Right atrium auricular region (tissue), 2 donors: ENCODE measurements at regions not wholly inside any gene's neighbourhood (a gene's known extent, or its start where the extent isn't known, plus 50 kb on each side); places are given as distances from the start of the nearest gene placed in this dataset.

ENCODE experiments used
- DNase-seq: peaks from one replicate; pipeline ENCODE4 v3.0.0-alpha.2; 2019; ENCODE audit warnings: low spot score
- H3K27ac ChIP-seq, 2 donors: fragments of 200-600 bp; sonication (generic); 1 replicate in 1 of 2; 2 replicates in 1 of 2; pipeline ENCODE4 v1.5.1; 2016 to 2019
- H3K27me3 ChIP-seq, 2 donors: fragments of 200-600 bp; sonication (generic); one replicate each; pipeline versions ENCODE4 v1.5.1 to v1.6.0; 2017 to 2019
- H3K36me3 ChIP-seq: fragments of 200-600 bp; sonication (generic); one replicate; pipeline ENCODE4 v1.5.1; 2016
- H3K4me1 ChIP-seq, 2 donors: fragments of 200-600 bp; sonication (generic); one replicate each; pipeline versions ENCODE4 v1.5.1 to v1.6.0; 2017 to 2019
- H3K4me3 ChIP-seq, 2 donors: fragments of 200-600 bp; sonication (generic); 1 replicate in 1 of 2; 2 replicates in 1 of 2; pipeline ENCODE4 v1.5.1; 2017 to 2019; ENCODE audit warnings: mild to moderate bottlenecking in 1 of 2, moderate library complexity in 1 of 2
- H3K9me3 ChIP-seq, 2 donors: fragments of 200-600 bp; sonication (generic); one replicate each; pipeline ENCODE4 v1.5.1; 2019
- TF ChIP-seq, protein P1 (sequence below), 2 donors: fragments of 200-600 bp; sonication (generic); IDR thresholded peaks; one replicate each; pipeline ENCODE4 v1.5.1; 2019; ENCODE audit warnings: antibody characterized with exemption in 2 of 2

DNA sequence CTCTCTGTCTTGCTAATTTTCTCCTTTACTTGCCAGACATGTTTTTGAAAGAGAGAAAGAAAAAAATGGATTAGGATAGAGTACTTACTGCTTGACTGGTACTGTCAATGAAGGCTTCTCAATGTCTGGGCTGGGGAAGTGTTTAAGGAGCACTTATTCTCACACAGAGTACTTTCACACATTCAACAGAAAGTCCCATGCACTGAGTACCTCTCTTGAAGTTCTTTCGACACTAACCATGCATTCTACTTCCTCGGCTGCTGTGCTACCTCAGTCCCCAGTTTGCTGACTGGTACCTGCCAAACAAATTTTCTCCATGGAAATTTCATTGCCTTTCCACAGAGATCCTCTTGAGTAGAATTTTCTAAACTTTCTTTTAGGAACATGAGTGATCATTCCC is 281.9 kb downstream of the RBM26 start:
- Histone ChIP-seq H3K4me3 (no peak overlapping the region), H3K27ac (no peak overlapping the region), H3K36me3 (no peaks in the 10 kb centered on the region), H3K9me3 (no peaks in the 10 kb centered on the region), H3K27me3 (no peaks in the 10 kb centered on the region), H3K4me1 (no peaks in the 10 kb centered on the region)
- no peak for DNase-seq
- TF ChIP-seq, protein P1, sequence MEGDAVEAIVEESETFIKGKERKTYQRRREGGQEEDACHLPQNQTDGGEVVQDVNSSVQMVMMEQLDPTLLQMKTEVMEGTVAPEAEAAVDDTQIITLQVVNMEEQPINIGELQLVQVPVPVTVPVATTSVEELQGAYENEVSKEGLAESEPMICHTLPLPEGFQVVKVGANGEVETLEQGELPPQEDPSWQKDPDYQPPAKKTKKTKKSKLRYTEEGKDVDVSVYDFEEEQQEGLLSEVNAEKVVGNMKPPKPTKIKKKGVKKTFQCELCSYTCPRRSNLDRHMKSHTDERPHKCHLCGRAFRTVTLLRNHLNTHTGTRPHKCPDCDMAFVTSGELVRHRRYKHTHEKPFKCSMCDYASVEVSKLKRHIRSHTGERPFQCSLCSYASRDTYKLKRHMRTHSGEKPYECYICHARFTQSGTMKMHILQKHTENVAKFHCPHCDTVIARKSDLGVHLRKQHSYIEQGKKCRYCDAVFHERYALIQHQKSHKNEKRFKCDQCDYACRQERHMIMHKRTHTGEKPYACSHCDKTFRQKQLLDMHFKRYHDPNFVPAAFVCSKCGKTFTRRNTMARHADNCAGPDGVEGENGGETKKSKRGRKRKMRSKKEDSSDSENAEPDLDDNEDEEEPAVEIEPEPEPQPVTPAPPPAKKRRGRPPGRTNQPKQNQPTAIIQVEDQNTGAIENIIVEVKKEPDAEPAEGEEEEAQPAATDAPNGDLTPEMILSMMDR (IDR thresholded peaks at IDR 0.05), result no peak

DNA sequence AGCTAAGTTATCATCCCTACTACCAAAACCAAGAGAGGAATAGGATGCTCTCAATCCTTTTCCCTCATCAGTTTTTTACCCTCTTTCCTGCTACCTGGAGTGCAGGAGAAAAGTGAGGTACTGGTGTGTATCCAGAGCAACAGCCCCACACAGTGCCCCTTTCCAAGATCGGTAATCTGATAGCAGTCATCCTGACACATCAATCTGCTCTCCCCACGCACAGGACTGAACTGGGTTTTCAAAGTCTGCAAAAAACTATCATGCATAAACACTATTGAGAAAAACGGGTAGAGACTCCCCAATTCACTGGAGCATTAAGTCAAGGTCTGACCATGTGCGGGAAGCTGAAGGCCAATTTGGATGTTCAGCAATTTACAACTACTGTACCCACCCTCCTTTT is 284.8 kb downstream of the RBM26 start:
- Histone ChIP-seq H3K27ac (no peak overlapping the region), H3K4me1 (no peaks in the 10 kb centered on the region), H3K27me3 (no peaks in the 10 kb centered on the region), H3K9me3 (no peaks in the 10 kb centered on the region), H3K4me3 (no peak overlapping the region), H3K36me3 (no peaks in the 10 kb centered on the region)
- TF ChIP-seq, protein P1 (IDR thresholded peaks at IDR 0.05), result no peak
- no peak for DNase-seq

DNA sequence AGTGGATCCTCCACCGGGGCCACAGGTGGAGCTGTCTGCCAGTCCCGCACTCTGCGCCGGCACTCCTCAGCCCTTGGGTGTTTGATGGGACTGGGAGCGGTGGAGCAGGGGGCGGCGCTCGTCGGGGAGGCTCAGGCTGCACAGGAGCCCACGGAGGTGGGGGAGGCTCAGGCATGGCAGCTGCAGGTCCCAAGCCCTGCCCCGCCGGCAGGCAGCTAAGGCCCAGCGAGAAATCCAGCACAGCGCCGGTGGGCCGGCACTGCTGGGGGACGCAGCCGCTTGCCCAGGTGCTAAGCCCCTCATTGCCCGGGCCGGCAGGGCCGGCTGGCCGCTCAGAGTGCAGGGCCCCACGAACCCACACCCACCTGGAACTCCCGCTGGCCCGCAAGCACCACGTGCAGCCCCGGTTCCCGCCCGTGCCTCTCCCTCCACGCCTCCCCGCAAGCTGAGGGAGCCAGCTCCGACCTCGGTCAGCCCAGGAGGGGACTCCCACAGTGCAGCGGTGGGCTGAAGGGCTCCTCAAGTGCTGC is 286.4 kb downstream of the RBM26 start:
- H3K9me3 ChIP-seq, result no peaks in the 10 kb centered on the region
- H3K4me1 ChIP-seq, result no peaks in the 10 kb centered on the region
- H3K27ac ChIP-seq, result no peak overlapping the region
- DNase-seq, result no peak
- no peak overlapping the region for H3K4me3 ChIP-seq
- TF ChIP-seq, protein P1 (IDR thresholded peaks at IDR 0.05), result no peak
- no peaks in the 10 kb centered on the region for H3K36me3 ChIP-seq
- H3K27me3 ChIP-seq, result no peaks in the 10 kb centered on the region

DNA sequence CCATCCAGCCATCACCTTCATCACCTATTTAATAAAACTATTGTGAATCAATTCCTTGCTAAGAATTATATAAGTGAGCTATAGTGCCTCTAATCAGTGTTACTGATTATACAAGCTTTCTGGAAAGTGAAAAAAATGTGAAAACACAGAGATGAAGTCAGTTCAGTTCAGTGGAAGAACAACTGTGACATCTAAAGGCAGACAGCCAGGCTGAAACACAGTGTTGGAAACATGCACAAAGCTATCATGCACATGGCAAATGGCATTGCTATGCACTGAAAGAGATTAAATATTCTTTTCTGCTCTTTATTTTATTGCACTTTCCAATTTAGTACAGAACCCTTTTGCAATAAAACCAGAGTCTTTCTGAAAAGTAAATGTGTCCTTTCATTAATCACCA is 294.0 kb downstream of the RBM26 start:
- TF ChIP-seq, protein P1 (IDR thresholded peaks at IDR 0.05), result no peak
- H3K36me3 ChIP-seq, result no peaks in the 10 kb centered on the region

DNA sequence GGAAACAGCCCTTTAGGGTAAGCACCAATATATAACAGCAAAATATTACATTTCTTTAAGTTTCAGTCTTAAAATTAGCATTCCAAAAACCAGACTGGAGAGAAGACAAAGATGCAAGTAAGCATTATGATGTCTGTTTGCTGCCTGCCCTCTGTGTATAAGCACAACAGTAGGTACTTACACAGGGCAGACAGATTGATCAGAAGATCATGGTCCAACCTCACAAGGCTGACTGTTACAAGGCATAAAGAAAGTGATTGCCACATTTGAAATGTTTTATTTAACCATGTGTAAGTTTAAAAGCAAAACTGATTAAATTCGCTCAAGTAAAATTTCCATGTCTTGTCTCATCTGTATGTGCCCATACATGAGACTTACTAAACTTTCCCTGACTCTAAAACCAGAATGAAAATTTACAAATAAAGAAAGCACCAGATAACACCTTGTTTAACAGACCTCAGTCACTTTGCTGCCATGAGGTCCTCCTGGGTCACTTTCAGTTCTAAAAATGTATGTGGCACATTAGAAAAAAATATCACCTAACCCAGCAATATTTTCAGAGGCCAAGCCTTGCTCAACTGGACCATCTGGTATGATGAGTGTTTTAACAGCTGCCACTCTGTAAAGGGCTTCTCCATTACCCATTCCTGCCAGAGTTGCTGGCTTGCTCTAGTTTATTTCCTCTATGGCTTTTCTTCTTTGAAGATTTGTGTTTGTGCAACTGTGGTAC is 297.0 kb downstream of the RBM26 start:
- no peak for DNase-seq
- Histone ChIP-seq H3K9me3 (no peaks in the 10 kb centered on the region), H3K36me3 (no peaks in the 10 kb centered on the region), H3K27me3 (no peaks in the 10 kb centered on the region), H3K27ac (no peak overlapping the region), H3K4me3 (no peak overlapping the region), H3K4me1 (no peaks in the 10 kb centered on the region)
- TF ChIP-seq, protein P1 (IDR thresholded peaks at IDR 0.05), result no peak

More for the DNA sequence above, 294.0 kb downstream of the RBM26 start:
- no peaks in the 10 kb centered on the region for H3K4me1 ChIP-seq
- H3K4me3 ChIP-seq, result no peak overlapping the region
- H3K27ac ChIP-seq, result no peak overlapping the region
- H3K27me3 ChIP-seq, result no peaks in the 10 kb centered on the region
- H3K9me3 ChIP-seq, result no peaks in the 10 kb centered on the region
- DNase-seq, result no peak

DNA sequence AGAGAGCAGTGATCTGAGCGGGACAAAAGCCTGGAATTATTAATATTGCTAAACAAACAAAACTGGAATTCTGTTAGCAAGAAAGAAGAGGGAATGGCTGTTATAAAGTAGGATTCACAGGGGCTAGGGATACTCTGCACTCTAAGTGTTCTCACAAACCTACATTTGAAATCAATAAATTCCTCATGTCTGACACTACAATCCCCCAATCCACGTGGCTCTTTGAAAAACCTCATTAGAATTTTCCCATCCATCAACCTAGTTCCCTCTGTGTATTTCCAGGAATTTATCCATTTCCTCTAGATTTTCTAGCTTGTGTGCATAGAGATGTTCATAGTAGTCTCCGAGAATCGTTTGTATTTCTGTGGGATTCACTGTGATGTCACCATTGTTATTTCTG is 307.5 kb downstream of the RBM26 start:
- Histone ChIP-seq H3K27me3 (no peaks in the 10 kb centered on the region), H3K9me3 (no peaks in the 10 kb centered on the region)
- TF ChIP-seq, protein P1 (IDR thresholded peaks at IDR 0.05), result no peak

More for the DNA sequence above, 307.5 kb downstream of the RBM26 start:
- DNase-seq, result no peak
- H3K27ac ChIP-seq, result no peak overlapping the region
- no peaks in the 10 kb centered on the region for H3K36me3 ChIP-seq
- H3K4me1 ChIP-seq, result no peaks in the 10 kb centered on the region
- no peak overlapping the region for H3K4me3 ChIP-seq
